ENCODE measurements at regions not wholly inside any gene's neighbourhood (a gene's known extent, or its start where the extent isn't known, plus 50 kb on each side); places are given as distances from the start of the nearest gene placed in this dataset.

- no peak for DNase-seq (ENCODE audit: low read depth)
- no peak for TF ChIP-seq CTCF (conservative IDR thresholded peaks at IDR 0.05; ENCODE audit: low read depth, low read length)
- H3K4me3 ChIP-seq (ENCODE audit: low read depth, low read length), result no peak overlapping the region
Measured at GRCh38 chr4:147430111-147430510, 50.8 kb upstream of the EDNRA start.
